ENCODE measurements at regions not wholly inside any gene's neighbourhood (a gene's known extent, or its start where the extent isn't known, plus 50 kb on each side); places are given as distances from the start of the nearest gene placed in this dataset.

DNA sequence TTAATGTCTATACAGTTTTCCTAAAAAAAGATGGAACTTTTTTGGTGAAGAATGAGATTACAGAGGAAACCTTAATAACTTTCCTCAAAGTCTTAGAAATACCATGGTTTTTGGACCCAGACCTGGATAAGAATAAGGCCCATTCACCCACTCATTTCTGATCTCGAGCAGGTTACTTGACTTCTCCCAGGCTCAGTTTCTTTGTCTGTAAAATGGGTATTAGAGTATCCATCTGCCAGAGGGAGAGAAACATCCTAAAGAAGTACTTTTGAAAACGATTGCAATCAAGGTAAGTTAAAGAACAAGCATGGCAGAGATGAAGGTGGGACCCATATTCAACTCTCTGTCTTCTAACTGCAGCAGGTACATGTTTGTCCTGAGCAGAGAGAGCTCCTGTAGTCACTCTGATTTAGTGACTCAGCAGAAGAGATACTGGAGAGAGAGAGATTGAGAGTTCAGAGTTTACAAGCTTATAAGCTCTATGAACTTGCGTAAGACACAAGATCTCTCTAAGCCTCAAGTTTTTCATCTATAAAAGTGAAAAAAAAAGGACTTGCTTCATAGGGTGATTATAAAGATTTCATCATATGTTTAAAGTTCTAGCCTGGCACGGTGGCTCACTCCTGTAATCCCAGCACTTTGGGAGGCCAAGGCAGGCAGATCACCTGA is 379.4 kb upstream of the SGCD start:
- no peak overlapping the region for H3K4me3 ChIP-seq (replicated peaks; ENCODE audit: low read depth, low read length)
- peaks cover 1% of the 10 kb centered on the region for H3K27me3 ChIP-seq (replicated peaks; ENCODE audit: control insufficient read depth, insufficient read depth, low read length)
- TF ChIP-seq, protein P1, sequence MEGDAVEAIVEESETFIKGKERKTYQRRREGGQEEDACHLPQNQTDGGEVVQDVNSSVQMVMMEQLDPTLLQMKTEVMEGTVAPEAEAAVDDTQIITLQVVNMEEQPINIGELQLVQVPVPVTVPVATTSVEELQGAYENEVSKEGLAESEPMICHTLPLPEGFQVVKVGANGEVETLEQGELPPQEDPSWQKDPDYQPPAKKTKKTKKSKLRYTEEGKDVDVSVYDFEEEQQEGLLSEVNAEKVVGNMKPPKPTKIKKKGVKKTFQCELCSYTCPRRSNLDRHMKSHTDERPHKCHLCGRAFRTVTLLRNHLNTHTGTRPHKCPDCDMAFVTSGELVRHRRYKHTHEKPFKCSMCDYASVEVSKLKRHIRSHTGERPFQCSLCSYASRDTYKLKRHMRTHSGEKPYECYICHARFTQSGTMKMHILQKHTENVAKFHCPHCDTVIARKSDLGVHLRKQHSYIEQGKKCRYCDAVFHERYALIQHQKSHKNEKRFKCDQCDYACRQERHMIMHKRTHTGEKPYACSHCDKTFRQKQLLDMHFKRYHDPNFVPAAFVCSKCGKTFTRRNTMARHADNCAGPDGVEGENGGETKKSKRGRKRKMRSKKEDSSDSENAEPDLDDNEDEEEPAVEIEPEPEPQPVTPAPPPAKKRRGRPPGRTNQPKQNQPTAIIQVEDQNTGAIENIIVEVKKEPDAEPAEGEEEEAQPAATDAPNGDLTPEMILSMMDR (IDR thresholded peaks at IDR 0.05; ENCODE audit: insufficient read depth, low read length, poor library complexity, severe bottlenecking), result no peak
- no peaks in the 10 kb centered on the region for H3K36me3 ChIP-seq (ENCODE audit: control insufficient read depth, insufficient read depth, low read length)
- DNase-seq (ENCODE audit: extremely low read depth, insufficient read length), result no peak

DNA sequence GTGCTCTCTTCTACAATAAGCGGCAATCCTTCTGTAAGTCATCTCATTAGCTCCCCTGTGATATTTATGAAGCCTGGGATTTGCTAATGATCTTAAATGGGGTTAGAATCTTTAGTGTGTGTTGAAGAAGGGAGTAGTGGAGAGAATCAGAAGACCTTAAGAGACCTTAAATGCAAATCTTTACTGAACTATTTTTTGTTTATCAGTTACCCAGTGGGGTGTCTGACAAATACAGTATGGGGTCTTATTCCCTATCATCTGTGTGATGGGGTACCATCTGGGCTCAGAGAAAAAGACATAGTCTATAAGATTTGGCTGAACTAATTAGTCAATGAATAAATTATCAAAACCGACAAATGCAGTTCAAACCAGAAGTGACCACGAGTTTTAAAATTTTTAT is 378.4 kb upstream of the SGCD start:
- no peaks in the 10 kb centered on the region for H3K36me3 ChIP-seq (ENCODE audit: control insufficient read depth, insufficient read depth, low read length)
- H3K4me3 ChIP-seq (replicated peaks; ENCODE audit: low read depth, low read length), result no peak overlapping the region
- no peak for DNase-seq (ENCODE audit: extremely low read depth, insufficient read length)
- peaks cover 1% of the 10 kb centered on the region for H3K27me3 ChIP-seq (replicated peaks; ENCODE audit: control insufficient read depth, insufficient read depth, low read length)
- TF ChIP-seq, protein P1 (IDR thresholded peaks at IDR 0.05; ENCODE audit: insufficient read depth, low read length, poor library complexity, severe bottlenecking), result no peak

DNA sequence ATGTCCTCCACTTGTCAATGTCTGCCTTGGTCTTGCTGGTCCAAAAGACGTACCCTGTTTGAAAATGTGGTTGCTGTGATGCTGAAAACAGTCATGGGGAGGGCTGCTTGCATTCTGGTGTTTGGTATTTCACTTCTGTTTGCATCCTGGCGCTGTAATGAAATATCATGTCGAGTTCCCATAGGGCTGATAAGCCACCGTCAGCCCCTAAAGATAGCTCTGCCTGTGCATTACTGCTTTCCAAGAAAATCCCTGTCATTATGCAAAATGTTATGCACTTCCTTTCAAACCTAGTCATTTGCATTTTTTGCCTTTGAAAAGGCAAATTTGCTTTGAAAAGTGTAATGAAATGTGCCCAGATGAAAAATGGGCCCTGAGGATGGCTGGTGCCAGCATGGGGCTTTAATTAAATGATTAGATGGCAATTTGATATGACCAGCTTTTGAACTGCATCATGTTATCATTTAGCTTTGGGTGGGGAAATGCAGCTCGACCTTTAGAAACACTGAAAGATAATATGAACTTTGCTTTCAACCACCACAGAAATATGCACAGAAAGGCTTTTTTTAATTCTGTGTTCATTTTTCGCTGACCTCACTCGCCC is 374.4 kb upstream of the SGCD start:
- H3K36me3 ChIP-seq (ENCODE audit: control insufficient read depth, insufficient read depth, low read length), result no peaks in the 10 kb centered on the region
- H3K4me3 ChIP-seq (replicated peaks; ENCODE audit: low read depth, low read length), result no peak overlapping the region
- H3K27me3 ChIP-seq (replicated peaks; ENCODE audit: control insufficient read depth, insufficient read depth, low read length), result peaks cover 1% of the 10 kb centered on the region
- TF ChIP-seq, protein P1 (IDR thresholded peaks at IDR 0.05; ENCODE audit: insufficient read depth, low read length, poor library complexity, severe bottlenecking), result no peak
- DNase-seq (ENCODE audit: extremely low read depth, insufficient read length), result no peak

DNA sequence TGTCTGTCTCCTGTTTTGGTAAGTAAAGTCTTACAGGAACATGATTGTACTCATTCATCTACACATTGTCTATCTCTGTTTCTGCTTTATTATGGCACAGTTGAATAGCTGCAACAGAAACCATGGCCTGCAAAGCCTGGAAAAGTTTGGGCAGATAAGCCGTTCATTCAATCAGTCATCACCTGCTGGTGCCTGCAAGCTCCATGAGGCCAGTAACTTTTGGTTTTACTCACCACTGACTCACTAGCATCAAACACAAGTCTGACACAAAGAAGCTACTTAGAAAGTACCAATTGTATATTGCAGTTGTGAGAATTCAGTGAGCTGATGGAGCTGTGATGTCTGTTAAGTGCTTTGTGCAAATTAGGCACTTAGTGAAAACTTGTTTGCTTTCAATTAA is 373.6 kb upstream of the SGCD start:
- Histone ChIP-seq H3K4me3 (replicated peaks; ENCODE audit: low read depth, low read length) (no peak overlapping the region), H3K36me3 (ENCODE audit: control insufficient read depth, insufficient read depth, low read length) (no peaks in the 10 kb centered on the region), H3K27me3 (replicated peaks; ENCODE audit: control insufficient read depth, insufficient read depth, low read length) (peaks cover 1% of the 10 kb centered on the region)
- TF ChIP-seq, protein P1 (IDR thresholded peaks at IDR 0.05; ENCODE audit: insufficient read depth, low read length, poor library complexity, severe bottlenecking), result no peak
- DNase-seq (ENCODE audit: extremely low read depth, insufficient read length), result no peak

DNA sequence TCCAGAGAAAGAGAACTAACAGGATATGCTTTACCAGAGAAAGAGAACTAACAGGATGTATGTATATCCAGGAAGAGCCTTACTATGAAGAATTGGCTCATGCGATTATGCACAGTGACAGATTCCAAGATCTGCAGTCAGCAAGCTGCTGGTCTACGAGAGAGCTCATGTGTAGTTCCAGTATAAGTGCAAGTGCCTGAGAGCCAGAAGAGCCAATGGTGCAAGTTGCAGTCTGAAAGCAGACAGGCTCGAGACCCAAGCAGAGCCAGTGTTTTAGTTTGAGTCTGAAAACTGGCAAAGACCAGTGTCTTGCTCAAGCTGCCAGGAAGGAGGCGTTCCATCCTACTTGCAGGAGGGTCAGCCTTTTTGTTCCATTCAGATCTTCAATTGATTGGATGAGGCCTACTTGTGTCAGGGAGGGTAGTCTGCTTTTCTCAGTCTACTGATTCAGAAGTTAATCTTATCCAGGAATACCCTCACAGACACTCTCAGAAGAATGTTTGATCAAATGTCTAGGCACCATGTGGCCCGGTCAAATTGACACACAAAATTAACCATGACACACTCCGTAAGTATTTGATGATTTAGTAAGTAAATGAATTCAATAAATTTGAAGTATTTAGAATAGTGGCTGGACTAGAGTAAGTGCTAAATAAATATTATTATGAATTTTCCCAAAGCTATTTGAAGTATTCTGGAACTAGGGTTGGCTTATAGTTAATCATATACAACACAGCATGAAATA is 372.1 kb upstream of the SGCD start:
- H3K36me3 ChIP-seq (ENCODE audit: control insufficient read depth, insufficient read depth, low read length), result no peaks in the 10 kb centered on the region
- H3K27me3 ChIP-seq (replicated peaks; ENCODE audit: control insufficient read depth, insufficient read depth, low read length), result peaks cover 1% of the 10 kb centered on the region
- no peak overlapping the region for H3K4me3 ChIP-seq (replicated peaks; ENCODE audit: low read depth, low read length)
- no peak for DNase-seq (ENCODE audit: extremely low read depth, insufficient read length)
- TF ChIP-seq, protein P1 (IDR thresholded peaks at IDR 0.05; ENCODE audit: insufficient read depth, low read length, poor library complexity, severe bottlenecking), result no peak

All from GM06990 (cell line).